AG04449 (cell line): ENCODE measurements at regions not wholly inside any gene's neighbourhood (a gene's known extent, or its start where the extent isn't known, plus 50 kb on each side); places are given as distances from the start of the nearest gene placed in this dataset.

Source experiments
- CTCF ChIA-PET: fragments of 350-600 bp; formaldehyde crosslinking; extraction: SDS; loops from one replicate; lab custom pipeline; 2021; ENCODE audit warnings: antibody characterized with exemption; lab: Yijun Ruan, JAX
- POLR2A ChIA-PET: fragments of 400-600, 350-600 bp; formaldehyde crosslinking; extraction: SDS; loops from one replicate; lab custom pipeline; 2020; ENCODE audit warnings: antibody characterized with exemption, inconsistent platforms; lab: Yijun Ruan, JAX
- DNase-seq: peaks from one replicate; pipeline ENCODE4 v3.0.0-alpha.2; 2010; ENCODE audit warnings: low read depth, low spot score
- H3K4me3 ChIP-seq: 2 replicates; pipeline ENCODE4 v1.5.1; 2011; ENCODE audit warnings: low read depth, mild to moderate bottlenecking, control low read depth, low read length
- TF ChIP-seq, protein P1 (sequence below): IDR thresholded peaks from one replicate; pipeline ENCODE4 v1.5.1; 2011; ENCODE audit warnings: mild to moderate bottlenecking, moderate library complexity, low read length, control low read depth, inconsistent platforms; ENCODE audit not compliant: insufficient read depth; ENCODE audit errors: missing control alignments

- TF ChIP-seq, protein P1, sequence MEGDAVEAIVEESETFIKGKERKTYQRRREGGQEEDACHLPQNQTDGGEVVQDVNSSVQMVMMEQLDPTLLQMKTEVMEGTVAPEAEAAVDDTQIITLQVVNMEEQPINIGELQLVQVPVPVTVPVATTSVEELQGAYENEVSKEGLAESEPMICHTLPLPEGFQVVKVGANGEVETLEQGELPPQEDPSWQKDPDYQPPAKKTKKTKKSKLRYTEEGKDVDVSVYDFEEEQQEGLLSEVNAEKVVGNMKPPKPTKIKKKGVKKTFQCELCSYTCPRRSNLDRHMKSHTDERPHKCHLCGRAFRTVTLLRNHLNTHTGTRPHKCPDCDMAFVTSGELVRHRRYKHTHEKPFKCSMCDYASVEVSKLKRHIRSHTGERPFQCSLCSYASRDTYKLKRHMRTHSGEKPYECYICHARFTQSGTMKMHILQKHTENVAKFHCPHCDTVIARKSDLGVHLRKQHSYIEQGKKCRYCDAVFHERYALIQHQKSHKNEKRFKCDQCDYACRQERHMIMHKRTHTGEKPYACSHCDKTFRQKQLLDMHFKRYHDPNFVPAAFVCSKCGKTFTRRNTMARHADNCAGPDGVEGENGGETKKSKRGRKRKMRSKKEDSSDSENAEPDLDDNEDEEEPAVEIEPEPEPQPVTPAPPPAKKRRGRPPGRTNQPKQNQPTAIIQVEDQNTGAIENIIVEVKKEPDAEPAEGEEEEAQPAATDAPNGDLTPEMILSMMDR, result no peak
- ChIA-PET CTCF (interaction anchor here (1.0 to 1.6 kb wide), 2 partner anchors 29 to 280 kb away, joined by 3 to 4 read pairs; no protein-coding TSS in a partner anchor), POLR2A (interaction anchor here (1.2 kb wide), 1 partner anchor 26 kb away, joined by 3 read pairs; no protein-coding TSS in a partner anchor)
- no peak for DNase-seq
- H3K4me3 ChIP-seq, result no peak overlapping the region
Observed at GRCh38 chr18:22283116-22283395, 113.7 kb downstream of the GATA6 start.

GRCh38 chr18:22282311-22283115 is 113.1 kb downstream of the GATA6 start:
- DNase-seq, result peak; percentile 21
- POLR2A ChIA-PET, result interaction anchor here (1.2 kb wide), 1 partner anchor 27 kb away, joined by 3 read pairs; no protein-coding TSS in a partner anchor

GRCh38 chr18:22280453-22280750 is 111.0 kb downstream of the GATA6 start:
- TF ChIP-seq, protein P1, result no peak
- CTCF ChIA-PET, result no interaction called here
- H3K4me3 ChIP-seq, result no peak overlapping the region
- peak; percentile 9 for DNase-seq
- POLR2A ChIA-PET, result no interaction called here

More at GRCh38 chr18:22282311-22283115, 113.1 kb downstream of the GATA6 start:
- CTCF ChIA-PET, result interaction anchor here (1.3 kb wide), 1 partner anchor 281 kb away, joined by 5 read pairs; no protein-coding TSS in a partner anchor
- H3K4me3 ChIP-seq, result no peak overlapping the region
- TF ChIP-seq, protein P1, result no peak

- no peak overlapping the region for H3K4me3 ChIP-seq
- ChIA-PET CTCF (no interaction called here), POLR2A (no interaction called here)
- TF ChIP-seq, protein P1, result no peak
- DNase-seq, result peak; percentile 16
Observed at GRCh38 chr18:22279741-22280452, 110.5 kb downstream of the GATA6 start.

DNA sequence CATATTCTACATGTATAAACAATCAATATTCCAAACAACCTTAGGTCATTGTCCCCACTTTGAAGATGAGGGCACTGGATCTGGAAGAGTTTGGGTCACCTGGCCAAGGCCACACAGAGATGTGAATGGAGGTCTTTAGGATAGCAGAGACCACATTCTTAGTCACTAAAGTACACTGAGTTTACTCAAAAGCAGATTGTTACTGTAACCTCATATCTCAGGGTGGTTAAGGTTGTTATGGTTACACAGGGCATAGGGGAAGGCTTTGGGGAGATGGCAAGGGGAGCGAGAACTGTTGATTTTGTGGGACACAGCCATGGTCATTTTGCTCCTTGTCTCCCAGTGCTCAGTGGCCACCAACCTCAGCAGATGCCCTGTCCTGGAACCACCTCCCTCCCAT is 109.4 kb downstream of the GATA6 start:
- POLR2A ChIA-PET, result no interaction called here
- CTCF ChIA-PET, result interaction anchor here (0.8 kb wide), 1 partner anchor 301 kb away, joined by 3 read pairs; no protein-coding TSS in a partner anchor
- TF ChIP-seq, protein P1, result no peak
- DNase-seq, result no peak
- H3K4me3 ChIP-seq, result no peak overlapping the region

GRCh38 chr18:22277758-22278157 is 108.4 kb downstream of the GATA6 start:
- no peak overlapping the region for H3K4me3 ChIP-seq
- CTCF ChIA-PET, result interaction anchor here (1.1 kb wide), 1 partner anchor 10 kb away, joined by 3 read pairs; no protein-coding TSS in a partner anchor
- no peak for DNase-seq
- POLR2A ChIA-PET, result no interaction called here
- TF ChIP-seq, protein P1, result no peak
